Neuronal stem cell (in vitro differentiated cells): ENCODE measurements at regions not wholly inside any gene's neighbourhood (a gene's known extent, or its start where the extent isn't known, plus 50 kb on each side); places are given as distances from the start of the nearest gene placed in this dataset.
A peak's percentile ranks its signal among the peaks of the same experiment; 100 is the strongest.

Source experiments
- DNase-seq: peaks from one replicate; pipeline ENCODE4 v3.0.0-alpha.2; 2013; ENCODE audit warnings: low spot score
- H2AFZ ChIP-seq: one replicate; pipeline ENCODE4 v1.6.1; 2013; ENCODE audit warnings: mild to moderate bottlenecking, low read length, inconsistent platforms
- H2AK5ac ChIP-seq: 2 replicates; pipeline ENCODE4 v1.6.1; 2013; ENCODE audit warnings: low read depth, mild to moderate bottlenecking, inconsistent platforms, low read length, moderate library complexity, mixed read lengths
- H2BK120ac ChIP-seq: 2 replicates; pipeline ENCODE4 v1.6.1; 2013; ENCODE audit warnings: low read depth, mild to moderate bottlenecking, inconsistent platforms, low read length, moderate library complexity, mixed read lengths
- H2BK12ac ChIP-seq: one replicate; pipeline ENCODE4 v1.6.1; 2013; ENCODE audit warnings: low read length, inconsistent platforms
- H2BK15ac ChIP-seq: 2 replicates; pipeline ENCODE4 v1.6.1; 2013; ENCODE audit warnings: mild to moderate bottlenecking, low read length, inconsistent platforms, mixed read lengths
- H2BK5ac ChIP-seq: one replicate; pipeline ENCODE4 v1.6.1; 2013; ENCODE audit warnings: inconsistent platforms, mild to moderate bottlenecking, low read length, moderate library complexity
- H3K14ac ChIP-seq: one replicate; pipeline ENCODE4 v1.6.1; 2013; ENCODE audit warnings: low read length, inconsistent platforms
- H3K18ac ChIP-seq: 2 replicates; pipeline ENCODE4 v1.6.1; 2013; ENCODE audit warnings: low read length, inconsistent platforms
- H3K23ac ChIP-seq: 2 replicates; pipeline ENCODE4 v1.6.1; 2013; ENCODE audit warnings: low read depth, mild to moderate bottlenecking, mixed read lengths, low read length, inconsistent platforms; ENCODE audit not compliant: poor library complexity
- H3K27ac ChIP-seq: replicated peaks from 3 replicates; pipeline ENCODE4 v1.5.1; 2013; ENCODE audit warnings: low read length, inconsistent platforms
- H3K27me3 ChIP-seq, 3 experiments: 2 replicates each; pipeline ENCODE4 v1.6.1; 2013; ENCODE audit warnings: low read length in 3 of 3, mild to moderate bottlenecking in 2 of 3, inconsistent platforms in 1 of 3, low read depth in 1 of 3, mixed read lengths in 1 of 3, moderate library complexity in 1 of 3; ENCODE audit not compliant: control insufficient read depth in 3 of 3, insufficient read depth in 3 of 3
- H3K36me3 ChIP-seq, 2 donors: replicated peaks in 1 of 2; 2 replicates each; pipeline ENCODE4 v1.6.1; 2013; ENCODE audit warnings: low read length in 2 of 2; ENCODE audit not compliant: control insufficient read depth in 2 of 2, insufficient read depth in 2 of 2
- H3K4ac ChIP-seq: 2 replicates; pipeline ENCODE4 v1.6.1; 2013; ENCODE audit warnings: inconsistent platforms, mild to moderate bottlenecking, low read length, moderate library complexity
- H3K4me1 ChIP-seq, 2 donors: 1 replicate in 1 of 2; 2 replicates in 1 of 2; pipeline ENCODE4 v1.6.1; 2013; ENCODE audit warnings: low read length in 2 of 2, low read depth in 1 of 2; ENCODE audit not compliant: control insufficient read depth in 2 of 2, insufficient read depth in 1 of 2
- H3K4me2 ChIP-seq: one replicate; pipeline ENCODE4 v1.6.1; 2013; ENCODE audit warnings: mild to moderate bottlenecking, low read length, inconsistent platforms; ENCODE audit not compliant: insufficient read depth, poor library complexity, severe bottlenecking
- H3K4me3 ChIP-seq, 2 donors: 2 replicates each; pipeline ENCODE4 v1.5.1; 2013; ENCODE audit warnings: low read length in 2 of 2, mild to moderate bottlenecking in 2 of 2, inconsistent platforms in 1 of 2, moderate library complexity in 1 of 2
- H3K79me1 ChIP-seq: one replicate; pipeline ENCODE4 v1.6.1; 2013; ENCODE audit warnings: low read depth, mild to moderate bottlenecking, inconsistent platforms, low read length, moderate library complexity
- H3K9ac ChIP-seq: one replicate; pipeline ENCODE4 v1.6.1; 2013; ENCODE audit warnings: mild to moderate bottlenecking, low read depth, low read length, inconsistent platforms; ENCODE audit not compliant: poor library complexity
- H3K9me3 ChIP-seq, 2 donors: replicated peaks in 1 of 2; 2 replicates each; pipeline versions ENCODE3 to v1.6.1; 2013; ENCODE audit warnings: low read length in 2 of 2, mild to moderate bottlenecking in 2 of 2, inconsistent platforms in 1 of 2, low read depth in 1 of 2, mixed read lengths in 1 of 2, moderate library complexity in 1 of 2; ENCODE audit not compliant: control insufficient read depth in 2 of 2, insufficient read depth in 1 of 2
- H4K8ac ChIP-seq: one replicate; pipeline ENCODE4 v1.6.1; 2013; ENCODE audit warnings: low read depth, mild to moderate bottlenecking, inconsistent platforms, low read length, moderate library complexity
- H4K91ac ChIP-seq: one replicate; pipeline ENCODE4 v1.6.1; 2013; ENCODE audit warnings: low read length, low read depth, mild to moderate bottlenecking, inconsistent platforms; ENCODE audit not compliant: poor library complexity
- WGBS, 2 donors: extraction: QIAGEN DNeasy Blood & Tissue Kit; methylation state at CpG; one replicate each; pipeline ENCODE4 v1.1.7; 2013; ENCODE audit warnings: missing lambda C conversion rate in 2 of 2, mixed read lengths in 1 of 2; ENCODE audit not compliant: insufficient read length in 2 of 2, insufficient replicate concordance in 1 of 2; ENCODE audit errors: extremely low coverage in 2 of 2; 5-methylcytosine and 5-hydroxymethylcytosine counted together

- Histone ChIP-seq H3K9me3 (no peaks in the 10 kb centered on the region), H4K8ac (no peak overlapping the region), H2AFZ (no peak overlapping the region), H3K27ac (no peak overlapping the region), H4K91ac (no peak overlapping the region), H3K14ac (no peak overlapping the region), H2BK5ac (no peak overlapping the region), H3K4ac (no peak overlapping the region), H2BK120ac (no peak overlapping the region), H3K9ac (no peak overlapping the region), H3K79me1 (no peaks in the 10 kb centered on the region), H2BK15ac (no peak overlapping the region), H3K4me1 (peaks cover 0 to 2% of the 10 kb centered on the region in 2 donors), H3K4me3 (no peak overlapping the region), H2AK5ac (no peak overlapping the region), H3K36me3 (no peaks in the 10 kb centered on the region), H3K4me2 (no peak overlapping the region), H2BK12ac (no peak overlapping the region), H3K18ac (no peak overlapping the region), H3K23ac (no peak overlapping the region), H3K27me3 (no peaks in the 10 kb centered on the region)
- no CpG with 5 or more reads among the region's 4 CpGs for WGBS, 2 donors
- DNase-seq: no peak
Observed at GRCh38 chrX:88612870-88613329, 134.1 kb upstream of the CPXCR1 start.

- Histone ChIP-seq H3K18ac (no peak overlapping the region), H4K91ac (no peak overlapping the region), H3K4me1 (peaks cover 0 to 2% of the 10 kb centered on the region in 2 donors), H4K8ac (no peak overlapping the region), H3K14ac (no peak overlapping the region), H2BK5ac (no peak overlapping the region), H2AK5ac (no peak overlapping the region), H3K4me3 (no peak overlapping the region), H3K79me1 (no peaks in the 10 kb centered on the region), H3K4ac (no peak overlapping the region), H2AFZ (no peak overlapping the region), H2BK120ac (no peak overlapping the region), H3K27ac (no peak overlapping the region), H3K9ac (no peak overlapping the region), H3K4me2 (no peak overlapping the region), H2BK15ac (no peak overlapping the region), H3K9me3 (no peaks in the 10 kb centered on the region), H3K27me3 (no peaks in the 10 kb centered on the region), H2BK12ac (no peak overlapping the region), H3K36me3 (no peaks in the 10 kb centered on the region), H3K23ac (no peak overlapping the region)
- DNase-seq: peak; percentile 11
Observed at GRCh38 chrX:88613338-88613737, 133.7 kb upstream of the CPXCR1 start.

- Histone ChIP-seq H4K91ac (no peak overlapping the region), H3K27me3 (no peaks in the 10 kb centered on the region), H3K4me2 (no peak overlapping the region), H3K79me1 (no peaks in the 10 kb centered on the region), H3K18ac (no peak overlapping the region), H3K9me3 (no peaks in the 10 kb centered on the region), H2BK15ac (no peak overlapping the region), H2BK12ac (no peak overlapping the region), H2BK120ac (no peak overlapping the region), H3K23ac (no peak overlapping the region), H3K14ac (no peak overlapping the region), H4K8ac (no peak overlapping the region), H3K4me1 (no peaks in the 10 kb centered on the region), H3K9ac (no peak overlapping the region), H2AK5ac (no peak overlapping the region), H2AFZ (no peak overlapping the region), H3K36me3 (no peaks in the 10 kb centered on the region), H3K27ac (no peak overlapping the region), H3K4ac (no peak overlapping the region), H3K4me3 (no peak overlapping the region), H2BK5ac (no peak overlapping the region)
- no CpG with 5 or more reads among the region's 2 CpGs for WGBS, 2 donors
- DNase-seq: no peak
Observed at GRCh38 chrX:88621278-88621677, 125.7 kb upstream of the CPXCR1 start.

DNA sequence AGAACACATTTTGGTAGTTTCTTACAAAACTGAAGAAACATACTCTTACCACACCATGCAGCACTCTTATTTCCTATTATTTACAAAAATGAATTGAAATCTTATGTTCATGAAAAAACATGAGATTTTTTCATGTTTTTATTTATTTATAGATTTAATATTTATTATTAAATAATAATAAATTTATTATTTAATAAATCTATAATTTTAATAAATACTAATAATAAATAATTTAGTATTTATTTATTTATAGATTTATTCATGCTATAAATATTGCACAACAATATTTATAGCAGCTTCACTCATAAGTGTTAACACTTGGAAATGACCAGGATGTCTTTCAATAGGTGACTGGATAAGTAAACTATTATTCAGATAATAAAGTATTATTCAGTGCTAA is 91.6 kb upstream of the CPXCR1 start:
- Histone ChIP-seq H3K23ac (no peak overlapping the region), H3K4me3 (no peak overlapping the region), H3K27me3 (no peaks in the 10 kb centered on the region), H3K14ac (no peak overlapping the region), H2AFZ (no peak overlapping the region), H3K79me1 (no peaks in the 10 kb centered on the region), H3K4me1 (no peaks in the 10 kb centered on the region), H2BK15ac (no peak overlapping the region), H3K9me3 (no peaks in the 10 kb centered on the region), H4K91ac (no peak overlapping the region), H3K9ac (no peak overlapping the region), H3K4ac (no peak overlapping the region), H2BK5ac (no peak overlapping the region), H3K4me2 (no peak overlapping the region), H3K18ac (no peak overlapping the region), H3K36me3 (no peaks in the 10 kb centered on the region), H2BK12ac (no peak overlapping the region), H2BK120ac (no peak overlapping the region), H3K27ac (no peak overlapping the region), H4K8ac (no peak overlapping the region), H2AK5ac (no peak overlapping the region)
- no peak for DNase-seq
